ENCODE measurements at regions not wholly inside any gene's neighbourhood (a gene's known extent, or its start where the extent isn't known, plus 50 kb on each side); places are given as distances from the start of the nearest gene placed in this dataset.

GRCh38 chr13:67977066-67977465 is 746.9 kb upstream of the PCDH9 start:
- H3K4me3 ChIP-seq (ENCODE audit: low read length), result no peak overlapping the region
- no peaks in the 10 kb centered on the region; the same call in 1 of the 2 replicates for H3K9me3 ChIP-seq (ENCODE audit: control insufficient read depth, insufficient read depth, low read length)
- no peaks in the 10 kb centered on the region for H3F3A ChIP-seq (ENCODE audit: control insufficient read depth, insufficient read depth)
- H4K20me1 ChIP-seq (ENCODE audit: control insufficient read depth, insufficient read depth, low read depth, low read length), result no peaks in the 10 kb centered on the region
- TF ChIP-seq, protein P1, sequence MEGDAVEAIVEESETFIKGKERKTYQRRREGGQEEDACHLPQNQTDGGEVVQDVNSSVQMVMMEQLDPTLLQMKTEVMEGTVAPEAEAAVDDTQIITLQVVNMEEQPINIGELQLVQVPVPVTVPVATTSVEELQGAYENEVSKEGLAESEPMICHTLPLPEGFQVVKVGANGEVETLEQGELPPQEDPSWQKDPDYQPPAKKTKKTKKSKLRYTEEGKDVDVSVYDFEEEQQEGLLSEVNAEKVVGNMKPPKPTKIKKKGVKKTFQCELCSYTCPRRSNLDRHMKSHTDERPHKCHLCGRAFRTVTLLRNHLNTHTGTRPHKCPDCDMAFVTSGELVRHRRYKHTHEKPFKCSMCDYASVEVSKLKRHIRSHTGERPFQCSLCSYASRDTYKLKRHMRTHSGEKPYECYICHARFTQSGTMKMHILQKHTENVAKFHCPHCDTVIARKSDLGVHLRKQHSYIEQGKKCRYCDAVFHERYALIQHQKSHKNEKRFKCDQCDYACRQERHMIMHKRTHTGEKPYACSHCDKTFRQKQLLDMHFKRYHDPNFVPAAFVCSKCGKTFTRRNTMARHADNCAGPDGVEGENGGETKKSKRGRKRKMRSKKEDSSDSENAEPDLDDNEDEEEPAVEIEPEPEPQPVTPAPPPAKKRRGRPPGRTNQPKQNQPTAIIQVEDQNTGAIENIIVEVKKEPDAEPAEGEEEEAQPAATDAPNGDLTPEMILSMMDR (IDR thresholded peaks at IDR 0.05; ENCODE audit: low read depth, low read length, poor library complexity, severe bottlenecking), result no peak
- TF ChIP-seq EZH2phosphoT487 (IDR thresholded peaks at IDR 0.05; ENCODE audit: borderline replicate concordance, low read length), result no peak
- no peaks in the 10 kb centered on the region for H3K27me3 ChIP-seq (ENCODE audit: control insufficient read depth, low read length)
- no peaks in the 10 kb centered on the region for H3K4me1 ChIP-seq (ENCODE audit: control insufficient read depth, low read length)
- H3K27ac ChIP-seq (ENCODE audit: low read depth, low read length), result no peak overlapping the region
- no peaks in the 10 kb centered on the region for H3K9me2 ChIP-seq (replicated peaks; ENCODE audit: control insufficient read depth, low read length)
- no peaks in the 10 kb centered on the region for H3K36me3 ChIP-seq (ENCODE audit: control insufficient read depth, low read length)
- H3K79me2 ChIP-seq (ENCODE audit: control insufficient read depth, low read length), result no peaks in the 10 kb centered on the region
- no peak overlapping the region for H3K4me2 ChIP-seq (ENCODE audit: low read length)

DNA sequence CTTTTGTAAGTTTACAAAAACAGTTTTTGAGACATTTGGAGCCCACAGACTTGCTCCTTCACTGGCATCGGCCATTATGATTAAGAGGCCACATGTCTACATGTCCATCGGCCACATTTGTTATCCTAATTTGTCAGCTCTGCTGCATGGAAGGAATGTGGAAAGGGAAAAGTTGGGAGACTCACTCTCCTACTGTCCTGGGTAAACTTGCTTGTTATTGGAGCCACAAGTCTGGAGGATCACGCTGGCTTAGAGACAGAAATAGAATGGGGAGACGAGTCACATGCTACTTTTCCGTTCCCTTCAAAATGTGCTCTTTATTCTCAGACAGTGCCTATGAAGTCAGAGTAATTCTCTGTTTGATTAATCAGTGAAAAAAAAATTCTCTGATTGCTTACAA is 741.2 kb upstream of the PCDH9 start:
- H3F3A ChIP-seq (ENCODE audit: control insufficient read depth, insufficient read depth), result no peaks in the 10 kb centered on the region
- H3K79me2 ChIP-seq (ENCODE audit: control insufficient read depth, low read length), result no peaks in the 10 kb centered on the region
- H3K4me1 ChIP-seq (ENCODE audit: control insufficient read depth, low read length), result no peaks in the 10 kb centered on the region
- H3K4me3 ChIP-seq (ENCODE audit: low read length), result no peak overlapping the region
- no peaks in the 10 kb centered on the region for H4K20me1 ChIP-seq (ENCODE audit: control insufficient read depth, insufficient read depth, low read depth, low read length)
- H3K4me2 ChIP-seq (ENCODE audit: low read length), result no peak overlapping the region
- no peaks in the 10 kb centered on the region for H3K27me3 ChIP-seq (ENCODE audit: control insufficient read depth, low read length)
- H3K9me2 ChIP-seq (replicated peaks; ENCODE audit: control insufficient read depth, low read length), result no peaks in the 10 kb centered on the region
- no peaks in the 10 kb centered on the region for H3K36me3 ChIP-seq (ENCODE audit: control insufficient read depth, low read length)
- TF ChIP-seq, protein P1 (IDR thresholded peaks at IDR 0.05; ENCODE audit: low read depth, low read length, poor library complexity, severe bottlenecking), result no peak
- no peak for TF ChIP-seq EZH2phosphoT487 (IDR thresholded peaks at IDR 0.05; ENCODE audit: borderline replicate concordance, low read length)
- H3K9me3 ChIP-seq (ENCODE audit: control insufficient read depth, insufficient read depth, low read length), result no peaks in the 10 kb centered on the region
- no peak overlapping the region for H3K27ac ChIP-seq (ENCODE audit: low read depth, low read length)

GRCh38 chr13:67967031-67967430 is 736.9 kb upstream of the PCDH9 start:
- Histone ChIP-seq H3F3A (ENCODE audit: control insufficient read depth, insufficient read depth) (no peaks in the 10 kb centered on the region), H4K20me1 (ENCODE audit: control insufficient read depth, insufficient read depth, low read depth, low read length) (no peaks in the 10 kb centered on the region), H3K9me2 (replicated peaks; ENCODE audit: control insufficient read depth, low read length) (no peaks in the 10 kb centered on the region), H3K79me2 (ENCODE audit: control insufficient read depth, low read length) (no peaks in the 10 kb centered on the region), H3K27me3 (ENCODE audit: control insufficient read depth, low read length) (no peaks in the 10 kb centered on the region), H3K4me1 (ENCODE audit: control insufficient read depth, low read length) (no peaks in the 10 kb centered on the region), H3K4me2 (ENCODE audit: low read length) (no peak overlapping the region), H3K9me3 (ENCODE audit: control insufficient read depth, insufficient read depth, low read length) (no peaks in the 10 kb centered on the region), H3K27ac (ENCODE audit: low read depth, low read length) (no peak overlapping the region), H3K36me3 (ENCODE audit: control insufficient read depth, low read length) (no peaks in the 10 kb centered on the region), H3K4me3 (ENCODE audit: low read length) (no peak overlapping the region)
- TF ChIP-seq EZH2phosphoT487 (IDR thresholded peaks at IDR 0.05; ENCODE audit: borderline replicate concordance, low read length), result no peak
- TF ChIP-seq, protein P1 (IDR thresholded peaks at IDR 0.05; ENCODE audit: low read depth, low read length, poor library complexity, severe bottlenecking), result no peak

DNA sequence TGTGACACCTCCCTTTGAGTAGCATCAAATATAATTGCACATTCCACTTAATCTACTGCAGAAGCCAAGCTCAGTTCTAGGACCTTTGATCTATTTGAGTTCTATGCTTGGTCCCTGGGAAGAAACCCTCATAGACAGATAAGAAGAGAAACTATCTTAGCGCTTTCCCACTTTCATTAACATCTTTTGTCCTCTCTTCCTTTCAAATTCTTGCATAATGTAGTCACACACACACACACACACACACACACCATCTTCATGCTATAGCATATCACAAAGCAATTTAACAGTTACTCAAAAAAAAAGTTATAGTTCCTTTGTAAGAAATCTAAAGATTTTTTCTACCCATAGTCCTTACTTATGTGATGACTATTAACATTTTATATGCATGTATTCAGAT is 735.9 kb upstream of the PCDH9 start:
- Histone ChIP-seq H3K27me3 (ENCODE audit: control insufficient read depth, low read length) (no peaks in the 10 kb centered on the region), H3F3A (ENCODE audit: control insufficient read depth, insufficient read depth) (no peaks in the 10 kb centered on the region), H3K9me2 (replicated peaks; ENCODE audit: control insufficient read depth, low read length) (no peaks in the 10 kb centered on the region), H3K36me3 (ENCODE audit: control insufficient read depth, low read length) (no peaks in the 10 kb centered on the region), H3K4me1 (ENCODE audit: control insufficient read depth, low read length) (no peaks in the 10 kb centered on the region), H3K79me2 (ENCODE audit: control insufficient read depth, low read length) (no peaks in the 10 kb centered on the region), H3K9me3 (ENCODE audit: control insufficient read depth, insufficient read depth, low read length) (no peaks in the 10 kb centered on the region), H3K27ac (ENCODE audit: low read depth, low read length) (no peak overlapping the region), H4K20me1 (ENCODE audit: control insufficient read depth, insufficient read depth, low read depth, low read length) (no peaks in the 10 kb centered on the region), H3K4me2 (ENCODE audit: low read length) (no peak overlapping the region), H3K4me3 (ENCODE audit: low read length) (no peak overlapping the region)
- no peak for TF ChIP-seq EZH2phosphoT487 (IDR thresholded peaks at IDR 0.05; ENCODE audit: borderline replicate concordance, low read length)
- TF ChIP-seq, protein P1 (IDR thresholded peaks at IDR 0.05; ENCODE audit: low read depth, low read length, poor library complexity, severe bottlenecking), result no peak

All from DOHH2 (cell line).